HG03139 (cell line): ENCODE measurements at regions not wholly inside any gene's neighbourhood (a gene's known extent, or its start where the extent isn't known, plus 50 kb on each side); places are given as distances from the start of the nearest gene placed in this dataset.
"Not testable (repeated sequence)": the region's sequence is repeated elsewhere in the genome, so short reads cannot be mapped to it uniquely, and the experiment has no call there.

Source experiments
- ATAC-seq: cut with Tn5 transposase; IDR thresholded peaks from one replicate; pipeline ENCODE4 v1.9.1; 2021; ENCODE audit not compliant: unreplicated experiment

DNA sequence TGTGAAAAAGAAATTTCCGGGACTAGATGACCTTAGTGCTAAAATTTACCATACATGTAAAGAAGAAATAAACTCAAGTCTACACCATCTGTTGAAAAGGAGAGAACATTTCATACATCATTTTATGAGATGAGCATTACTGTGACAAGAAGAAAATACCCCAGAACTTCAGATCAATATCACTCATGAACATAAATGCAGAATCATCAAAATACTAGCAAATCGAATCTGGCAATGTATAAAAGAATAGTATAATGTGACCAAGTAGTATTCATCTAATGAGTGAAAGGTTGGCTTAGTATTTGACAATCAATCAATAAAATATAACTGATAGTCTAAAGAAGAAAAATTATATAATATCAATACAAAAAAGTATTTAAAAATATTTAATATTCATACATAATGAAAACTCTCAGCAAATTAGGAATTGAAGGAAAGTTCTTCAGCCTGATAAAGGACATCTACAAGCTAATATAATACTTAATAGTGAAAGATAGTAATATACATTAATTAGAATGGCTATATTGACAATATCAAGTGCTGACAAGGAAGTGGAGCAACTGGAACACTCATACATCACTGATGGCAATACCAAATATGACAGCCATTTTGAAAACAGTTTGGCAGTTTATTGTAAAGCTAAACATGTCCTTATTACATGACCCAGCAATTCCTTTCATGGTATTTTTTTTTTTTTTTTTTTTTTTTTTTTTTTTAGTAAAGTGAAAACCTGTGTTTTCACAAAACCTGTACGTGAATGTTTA, 231.4 kb upstream of the ZEB2 start:
- ATAC-seq: no peak

DNA sequence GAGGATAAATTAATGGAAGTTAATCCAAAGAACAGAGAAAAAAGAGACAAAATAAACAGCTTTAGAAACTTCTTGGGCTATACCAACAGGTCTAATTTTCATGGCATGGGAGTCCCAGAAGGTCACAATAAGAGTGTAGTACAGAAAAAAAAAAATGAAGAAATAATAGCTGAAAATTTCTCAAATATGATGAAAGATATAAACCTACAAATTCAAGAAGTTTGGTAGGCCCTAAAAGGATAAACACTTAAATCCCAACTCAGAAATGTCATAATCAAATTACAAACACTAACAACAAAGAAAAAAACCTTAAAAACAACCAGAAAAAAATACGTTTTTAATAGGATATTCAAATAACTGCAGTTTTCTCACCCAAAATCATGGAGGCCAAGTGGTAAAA, 229.3 kb upstream of the ZEB2 start:
- no peak for ATAC-seq

DNA sequence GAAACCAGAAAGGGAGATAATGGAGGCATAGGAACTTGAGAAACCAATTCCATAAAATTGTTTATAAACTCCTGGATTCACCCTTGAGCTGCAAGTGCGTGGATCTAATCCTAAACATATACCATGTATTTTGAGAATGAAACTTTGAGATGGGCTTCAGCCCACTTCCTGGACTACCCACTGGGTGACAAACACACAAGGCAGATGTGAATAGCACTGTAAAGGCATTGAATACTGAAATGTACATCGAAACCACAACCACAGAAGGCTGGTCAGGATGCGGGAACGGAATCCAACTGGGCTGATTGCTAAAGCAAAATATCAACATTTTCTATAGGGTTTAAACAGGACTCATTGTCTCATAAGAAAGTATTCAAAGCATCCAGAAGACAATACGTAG, 228.5 kb upstream of the ZEB2 start:
- no peak for ATAC-seq

DNA sequence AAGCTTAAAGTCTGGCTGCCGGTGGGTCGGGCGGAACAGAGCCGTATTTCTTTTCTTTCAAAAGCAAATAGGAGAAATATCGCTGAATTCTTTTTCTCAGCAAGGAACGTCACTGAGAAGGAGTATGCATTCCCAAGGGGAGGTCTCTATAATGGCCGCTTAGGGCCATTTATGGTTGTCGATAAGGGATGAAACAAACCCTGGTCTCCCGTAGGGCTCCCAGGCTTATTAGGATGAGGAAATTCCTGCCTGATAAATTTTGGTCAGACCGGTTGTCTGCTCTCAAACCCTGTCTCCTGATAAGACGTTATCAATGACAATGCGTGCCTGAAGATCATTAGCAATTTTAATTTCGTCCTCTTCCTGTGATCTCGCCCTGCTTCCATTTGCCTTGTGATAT, 227.7 kb upstream of the ZEB2 start:
- ATAC-seq: no peak

DNA sequence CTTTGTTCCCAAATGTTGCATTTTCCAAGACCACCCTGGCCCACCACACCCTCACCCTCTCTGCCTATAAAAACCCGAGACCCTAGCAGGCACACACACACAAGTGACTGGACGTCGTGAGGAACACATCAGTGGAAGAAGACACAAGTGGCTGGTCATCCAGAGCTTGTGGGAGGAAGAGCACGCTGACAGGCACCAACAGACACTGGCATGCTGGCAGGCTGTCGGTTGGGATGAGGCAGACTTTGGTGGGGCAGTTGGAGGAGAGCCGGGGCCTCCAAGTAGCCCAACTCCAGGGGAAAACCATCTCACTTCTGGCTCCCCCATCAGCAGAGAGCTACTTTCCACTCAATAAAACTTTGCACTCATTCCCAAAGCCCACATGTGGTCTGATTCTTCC, 225.5 kb upstream of the ZEB2 start:
- no peak for ATAC-seq

DNA sequence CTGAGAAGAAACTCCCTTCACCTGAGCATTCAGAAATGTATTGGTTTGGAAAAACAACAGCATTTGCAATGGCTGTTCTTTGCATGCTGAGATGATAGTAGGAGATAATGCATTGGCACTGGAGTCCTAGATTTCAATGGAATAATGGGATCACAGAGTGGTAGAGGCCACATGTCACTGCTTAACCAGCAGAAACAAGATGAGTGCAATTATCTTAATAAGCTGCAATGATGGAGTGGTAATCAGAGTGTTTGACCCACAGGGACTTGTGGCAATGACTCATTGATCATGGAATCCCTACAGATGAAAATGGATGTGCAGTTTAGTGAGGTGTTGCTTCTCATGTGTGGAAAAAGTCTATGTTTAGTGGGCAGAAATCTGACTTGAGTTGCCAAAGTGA, 218.8 kb upstream of the ZEB2 start:
- no peak for ATAC-seq

DNA sequence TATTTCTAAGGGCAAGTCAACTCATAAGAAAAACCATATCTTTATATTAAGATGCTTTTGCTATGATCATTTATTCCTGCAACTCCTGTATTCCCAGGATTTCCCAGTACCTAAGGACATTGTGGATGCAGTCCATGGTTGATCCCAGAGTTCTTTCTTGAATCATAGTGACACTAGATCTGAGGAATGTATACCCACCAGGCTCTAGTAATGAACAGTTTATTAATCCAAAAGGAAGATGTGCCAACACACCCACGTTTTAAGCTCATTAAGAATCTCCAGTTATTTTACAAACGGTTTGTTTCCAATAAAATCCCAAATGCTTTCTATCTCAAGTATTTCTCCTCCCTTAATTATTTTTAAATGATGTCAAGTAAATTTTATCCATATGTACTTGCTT, 210.8 kb upstream of the ZEB2 start:
- ATAC-seq: no peak

DNA sequence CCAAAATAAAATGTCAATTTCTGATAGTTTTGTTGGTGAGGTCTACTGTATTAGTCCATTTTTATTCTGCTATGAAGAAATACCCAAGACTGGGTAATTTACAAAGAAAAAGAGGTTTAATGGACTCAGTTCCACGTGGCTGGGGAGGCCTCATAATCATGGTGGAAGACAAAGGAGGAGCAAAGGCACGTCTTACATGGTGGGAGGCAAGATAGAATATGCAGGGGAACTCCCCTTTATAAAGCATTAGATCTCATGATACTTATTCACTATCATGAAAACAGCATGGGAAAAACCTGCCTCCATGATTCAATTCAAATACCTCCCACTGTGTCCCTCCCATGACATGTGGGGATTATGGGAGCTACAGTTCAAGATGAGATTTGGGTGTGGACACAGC, 204.5 kb upstream of the ZEB2 start:
- ATAC-seq: not testable (repeated sequence)

DNA sequence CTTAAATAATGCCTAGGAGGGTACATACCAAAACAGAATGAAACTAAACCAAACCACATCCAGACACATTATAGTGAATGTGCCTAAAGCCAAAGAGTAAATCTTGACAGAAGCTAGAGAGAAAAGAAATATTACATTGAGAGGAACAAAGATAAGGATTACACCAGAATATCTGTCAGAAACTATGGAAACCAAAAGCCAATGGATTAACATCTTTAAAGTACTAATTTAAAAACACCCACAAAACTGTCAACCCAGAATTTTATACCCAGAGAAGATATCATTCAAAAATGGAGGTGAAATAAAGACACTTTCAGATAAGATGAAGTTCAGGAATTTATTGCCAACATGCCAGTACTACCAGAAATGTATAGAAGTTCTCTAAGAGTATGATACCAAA, 198.5 kb upstream of the ZEB2 start:
- no peak for ATAC-seq

DNA sequence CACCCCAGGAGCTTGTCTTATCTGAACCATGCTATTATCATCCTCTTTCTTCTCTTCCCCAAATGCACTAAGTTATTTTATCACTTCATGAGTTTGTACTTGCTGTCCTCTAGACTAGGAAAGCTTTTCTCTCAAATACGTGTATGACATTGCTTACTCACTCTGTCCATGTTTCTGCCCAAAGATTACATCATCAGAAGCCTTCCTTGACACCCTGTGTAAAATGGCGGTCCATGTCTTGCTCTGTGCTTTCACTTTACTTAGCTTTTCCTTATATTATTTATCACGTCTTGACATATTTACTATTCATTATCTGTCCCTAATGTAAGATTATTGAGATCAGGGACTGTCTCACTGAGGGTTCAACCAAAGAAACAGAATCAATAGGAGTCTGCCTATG, 196.1 kb upstream of the ZEB2 start:
- no peak for ATAC-seq

DNA sequence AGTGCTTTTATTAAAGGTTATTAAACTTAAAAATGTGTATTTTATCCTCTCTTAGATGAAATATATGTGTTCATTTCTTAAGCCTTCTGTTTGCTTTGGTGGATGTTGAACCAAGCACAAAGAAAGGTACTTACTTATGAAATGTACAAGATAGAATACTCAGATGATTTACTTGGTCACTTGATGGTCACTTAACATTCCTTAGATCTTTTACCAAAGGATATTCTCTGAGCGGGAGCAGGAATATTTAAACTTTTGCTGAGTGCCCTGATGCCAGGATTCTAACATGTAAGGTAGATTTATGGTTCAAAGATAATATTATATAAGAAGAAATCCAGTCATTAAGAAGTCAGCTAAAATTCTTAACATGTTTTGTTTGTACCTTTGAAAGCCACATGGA, 193.5 kb upstream of the ZEB2 start:
- ATAC-seq: no peak

DNA sequence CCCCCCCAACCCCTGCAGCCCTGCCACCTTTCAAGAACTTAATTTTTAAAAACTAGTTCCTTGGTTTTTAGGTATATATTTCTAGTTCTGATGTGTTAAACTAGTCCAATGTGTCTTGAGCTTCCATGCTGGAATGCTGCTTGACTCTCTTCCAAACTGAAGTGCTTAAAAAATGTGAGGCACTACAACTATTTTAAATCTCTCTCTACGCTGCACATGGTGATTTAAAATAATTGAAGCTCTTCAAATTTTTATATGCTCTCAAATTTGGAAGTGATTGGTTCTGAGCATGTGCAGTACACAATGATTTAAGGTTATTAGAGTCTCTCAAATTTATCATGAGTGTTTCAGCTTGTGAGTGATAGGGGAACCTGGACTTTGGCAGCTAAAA, 192.6 kb upstream of the ZEB2 start:
- no peak for ATAC-seq

DNA sequence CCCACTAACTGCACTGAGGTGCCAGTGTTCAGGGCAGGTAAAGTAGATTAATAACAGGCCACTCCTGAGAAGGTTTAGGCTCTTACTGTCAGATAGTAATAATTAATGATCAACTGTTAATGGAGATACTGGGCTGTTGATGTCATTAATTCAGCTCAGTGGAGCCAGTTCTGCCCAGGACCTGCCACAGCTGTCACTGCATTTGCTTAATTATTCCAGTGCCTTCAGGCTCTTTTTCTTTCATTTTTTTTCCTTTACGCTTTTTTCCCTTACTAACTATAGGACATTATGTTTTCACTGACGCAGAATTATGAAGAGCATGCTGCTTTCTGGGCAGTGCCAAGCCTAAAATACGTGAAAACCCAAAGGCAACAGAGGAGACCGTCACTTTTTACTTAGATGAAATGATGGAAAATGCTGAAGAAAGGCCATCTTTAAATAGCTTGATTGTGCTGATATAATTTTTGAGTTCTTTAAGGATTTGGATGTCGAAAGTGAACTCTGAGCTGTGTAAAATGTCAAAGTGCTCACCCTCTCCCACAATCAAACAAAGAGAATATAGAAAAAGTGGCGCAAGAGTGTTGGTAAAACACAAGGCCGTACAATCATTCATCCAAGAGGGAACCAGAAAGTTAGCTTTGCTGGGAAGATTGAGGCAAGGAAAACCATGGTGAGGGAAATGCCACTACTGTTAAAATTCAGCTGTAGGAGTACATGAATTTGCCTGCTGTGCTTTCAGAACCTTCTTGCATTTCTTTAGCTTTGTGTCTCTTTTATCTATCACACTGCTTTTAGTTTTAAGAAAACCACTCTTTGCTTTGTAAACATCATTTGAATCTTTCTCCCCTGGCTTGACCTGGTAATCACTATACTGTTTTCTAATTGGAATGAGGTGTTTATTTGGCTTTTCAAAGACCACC, 192.0 kb upstream of the ZEB2 start:
- ATAC-seq: no peak

DNA sequence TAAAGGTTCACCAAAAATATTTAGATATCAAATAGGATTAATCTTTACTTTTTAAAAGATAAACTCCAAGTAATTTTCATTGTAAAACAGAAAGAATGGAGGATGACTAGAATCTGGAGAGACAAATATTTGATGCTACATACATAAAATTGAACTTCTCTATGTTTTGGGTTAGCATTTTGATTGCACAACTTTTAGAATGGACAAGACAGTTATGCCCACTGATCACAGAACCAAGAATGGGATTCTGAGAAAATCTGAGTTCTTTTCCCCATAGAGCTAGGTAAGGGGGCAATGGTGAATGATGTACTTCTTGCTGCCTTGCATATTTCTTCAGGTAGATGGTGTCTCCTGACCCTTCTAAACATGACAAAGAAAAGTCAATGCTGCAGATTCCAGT, 191.2 kb upstream of the ZEB2 start:
- ATAC-seq: no peak

DNA sequence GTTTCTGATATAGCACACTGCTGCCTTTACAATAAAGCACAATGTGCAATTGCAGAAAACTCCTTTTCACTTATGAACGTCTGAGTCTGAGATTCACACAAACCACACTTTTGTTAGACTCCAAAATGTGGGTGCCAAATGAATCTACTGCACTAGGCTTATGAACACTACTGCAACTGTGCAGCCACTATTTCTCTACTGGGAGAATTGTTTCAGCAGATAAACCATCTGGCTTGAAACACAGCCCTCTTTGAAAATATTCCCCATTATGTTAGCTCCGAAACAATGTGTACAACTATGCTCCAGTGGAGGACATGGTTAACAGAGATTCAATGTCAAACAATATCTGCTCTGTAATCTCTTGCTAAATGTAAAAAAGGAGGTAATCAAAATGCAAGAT, 188.7 kb upstream of the ZEB2 start:
- ATAC-seq: no peak

DNA sequence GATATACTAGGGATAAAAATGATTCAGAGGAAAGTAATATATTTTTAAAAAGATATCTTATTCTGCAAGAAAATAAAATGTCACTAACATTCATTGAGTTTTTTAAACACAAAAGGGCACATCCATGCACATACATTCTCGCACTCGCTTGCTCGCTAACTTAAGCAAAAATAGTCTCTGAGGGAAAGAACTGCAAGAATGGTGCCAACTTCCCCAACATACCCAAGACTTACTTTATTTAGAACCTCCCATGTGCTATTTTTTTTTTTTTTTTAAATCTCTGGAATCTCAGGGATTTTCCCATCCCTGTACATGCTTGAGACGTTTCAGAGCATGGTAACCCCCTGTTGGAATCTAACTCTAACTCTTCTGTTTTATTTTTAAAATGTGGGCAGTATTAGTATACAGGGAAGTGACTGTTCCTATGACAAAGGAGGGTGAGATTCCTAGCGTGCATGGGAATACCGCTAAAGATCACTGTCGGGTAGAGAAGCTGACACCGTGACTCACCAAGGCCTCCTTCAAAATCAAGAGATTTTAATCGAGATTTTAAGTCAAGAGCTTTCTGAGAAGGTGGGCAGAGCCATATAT, 187.9 kb upstream of the ZEB2 start:
- no peak for ATAC-seq

DNA sequence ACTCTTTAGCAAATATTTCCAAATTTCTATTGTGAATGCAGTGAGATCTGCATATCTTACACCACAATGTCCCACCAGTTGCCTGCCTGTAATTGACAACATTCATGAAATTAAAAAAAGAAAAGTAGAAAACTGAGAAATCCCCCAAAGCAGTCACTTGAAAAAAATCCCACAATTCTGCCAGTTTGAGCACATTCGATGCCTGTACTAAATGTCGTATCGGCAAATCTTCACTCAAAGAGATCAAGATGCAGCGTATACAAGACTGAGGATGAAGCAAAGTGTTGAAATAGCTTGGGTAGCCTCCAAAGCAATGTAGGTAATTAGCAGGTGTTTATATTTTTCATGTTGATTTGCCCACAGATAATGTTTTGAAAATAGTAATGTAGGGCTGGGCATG, 186.7 kb upstream of the ZEB2 start:
- no peak for ATAC-seq

DNA sequence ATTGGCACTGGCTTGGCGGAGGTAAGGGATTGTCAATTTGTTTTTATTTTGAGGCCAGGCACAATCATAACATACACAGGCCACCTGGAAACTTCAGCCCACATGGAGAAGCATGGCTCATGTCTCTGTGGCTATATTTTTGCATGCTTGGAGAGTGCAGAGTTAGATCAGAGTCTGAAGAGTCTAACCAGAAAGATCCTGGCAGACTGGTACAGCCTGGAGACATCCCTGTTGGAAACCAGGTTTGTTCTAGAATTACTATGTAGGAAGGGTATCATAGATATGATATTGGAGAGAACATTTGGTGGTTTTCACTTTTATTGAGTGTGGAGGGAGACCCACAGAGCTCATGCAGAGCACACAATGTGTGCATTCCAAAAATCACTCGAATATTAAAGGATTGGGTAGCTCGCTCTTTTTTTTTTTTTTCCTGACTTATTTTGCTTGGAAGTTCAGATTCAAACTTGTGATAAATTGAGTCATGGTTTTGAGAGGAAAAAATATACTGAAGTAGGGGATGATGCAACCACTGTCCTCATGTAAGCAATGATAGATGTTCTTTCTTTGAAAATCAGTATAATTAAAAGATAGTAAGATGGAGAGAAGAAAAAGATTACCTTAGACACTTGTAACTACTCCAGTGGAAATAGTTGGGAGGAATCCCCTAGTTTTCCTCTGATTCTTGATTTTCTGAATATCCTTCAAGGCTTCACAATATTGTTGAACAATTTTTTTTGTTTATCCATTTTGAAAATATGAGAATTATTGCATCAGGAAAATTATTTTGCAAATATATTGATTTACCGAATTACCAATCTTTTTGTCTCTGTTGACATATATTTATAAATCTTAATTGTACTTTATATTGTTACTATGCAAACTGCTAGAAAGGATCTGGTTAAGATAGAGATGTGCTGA, 185.7 kb upstream of the ZEB2 start:
- ATAC-seq: no peak

DNA sequence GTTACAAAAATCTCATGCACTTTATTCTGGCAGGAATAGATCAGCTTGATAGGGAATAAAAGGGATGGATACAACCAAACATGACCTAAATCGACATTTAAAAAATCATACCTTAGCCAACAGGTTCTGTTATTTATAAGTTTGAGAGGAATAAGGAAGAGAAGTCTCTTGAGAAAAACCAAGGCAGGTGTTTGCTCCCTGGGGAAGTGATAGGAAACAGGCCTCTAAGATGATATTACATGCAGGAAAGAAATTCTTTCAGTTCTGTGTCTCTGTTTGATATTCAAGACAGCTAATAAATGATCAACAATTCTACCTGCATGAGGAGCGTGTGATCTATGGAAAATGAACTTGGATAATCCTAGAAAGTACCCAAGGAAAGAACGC, 184.8 kb upstream of the ZEB2 start:
- ATAC-seq: no peak

DNA sequence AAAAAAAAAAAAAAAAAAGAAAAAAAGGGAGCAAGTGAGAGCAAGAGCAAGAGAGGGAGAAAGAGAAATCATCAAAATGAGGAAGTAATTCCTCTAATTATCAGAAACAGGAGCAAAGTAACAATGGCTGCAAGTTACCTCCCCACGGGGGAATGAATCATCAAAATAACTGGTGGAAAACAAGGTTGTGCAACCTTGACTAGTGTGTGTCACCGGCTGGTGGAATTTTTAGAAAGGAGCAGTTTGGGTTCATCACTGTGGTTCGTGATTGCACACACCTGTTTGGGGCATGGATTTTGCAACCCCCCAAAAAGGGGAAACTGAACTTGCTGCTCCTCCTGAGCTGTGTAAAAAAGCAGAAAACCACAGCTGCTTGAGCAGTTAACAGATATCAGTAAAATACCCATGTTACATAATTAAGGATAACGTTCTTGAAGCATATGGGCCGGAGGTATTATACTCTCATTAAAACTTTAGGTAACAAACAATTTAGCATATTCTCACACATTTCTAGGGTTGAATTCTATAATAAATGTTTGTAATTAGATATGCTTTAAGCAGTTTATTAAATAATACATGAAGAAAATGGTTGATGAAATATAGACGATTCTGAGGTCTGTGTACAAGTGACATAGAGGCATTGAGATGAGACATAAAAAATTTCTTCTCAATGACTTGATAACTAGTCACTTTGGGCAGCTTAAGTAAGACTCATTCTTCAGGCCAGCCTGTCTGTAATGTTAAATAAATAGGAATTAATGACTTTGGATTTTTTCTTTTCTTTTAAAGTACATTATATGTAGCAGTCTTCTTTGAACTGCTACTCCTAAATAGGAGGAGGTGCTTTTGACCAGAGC, 184.2 kb upstream of the ZEB2 start:
- no peak for ATAC-seq
